ENCODE measurements at regions not wholly inside any gene's neighbourhood (a gene's known extent, or its start where the extent isn't known, plus 50 kb on each side); places are given as distances from the start of the nearest gene placed in this dataset.
"Not testable (repeated sequence)": the region's sequence is repeated elsewhere in the genome, so short reads cannot be mapped to it uniquely, and the experiment has no call there.

DNA sequence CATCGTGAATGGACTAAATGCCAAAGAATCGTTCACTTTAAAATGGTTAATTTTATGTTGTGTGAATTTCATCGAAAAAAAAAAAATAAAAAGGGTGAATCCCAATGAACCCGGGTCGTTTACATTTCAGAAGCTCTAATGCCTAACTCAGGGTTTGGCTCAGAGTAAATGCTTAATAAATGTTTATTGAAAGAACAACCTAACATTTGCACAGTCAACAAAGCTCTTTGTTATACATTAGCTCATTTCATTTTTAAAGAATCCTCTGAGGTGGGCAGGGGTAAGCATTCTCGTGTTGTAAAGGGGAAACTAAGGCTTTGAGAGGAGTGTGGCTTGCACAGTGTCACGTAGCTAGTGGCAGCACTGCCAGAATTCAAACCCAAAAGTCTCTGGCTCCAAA is 109.5 kb downstream of the RPLP1 start:
- Mint-ChIP-seq H3K4me3 (ENCODE audit: low read depth) (no peak overlapping the region), H3K27ac (no peak overlapping the region)

DNA sequence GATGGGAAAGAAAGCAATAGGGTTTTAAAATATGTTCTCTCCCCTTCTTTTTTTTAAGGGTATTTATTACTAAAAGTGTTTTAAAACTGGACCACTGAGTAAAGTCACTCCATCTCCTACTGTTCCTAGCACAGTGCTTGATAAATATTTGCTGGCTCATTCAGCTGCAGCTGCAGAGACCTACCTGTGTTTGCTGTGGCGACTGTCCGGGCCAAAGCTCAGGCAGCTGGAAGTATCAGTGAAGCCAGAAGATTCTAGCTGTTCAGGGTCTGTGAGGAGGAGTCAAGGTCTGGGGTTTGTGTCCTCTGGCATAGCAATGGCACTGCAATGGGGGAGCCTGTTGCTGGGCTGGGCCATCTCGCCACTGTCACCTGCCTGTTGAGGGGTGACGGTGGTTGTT is 109.9 kb downstream of the RPLP1 start:
- DNase-seq (ENCODE audit: low spot score): no peak
- Mint-ChIP-seq H3K27me3 (ENCODE audit: low read depth) (peaks cover 15% of the 10 kb centered on the region), H3K9me3 (no peaks in the 10 kb centered on the region), H3K4me1 (ENCODE audit: low read depth) (no peaks in the 10 kb centered on the region), H3K4me3 (ENCODE audit: low read depth) (no peak overlapping the region), H3K27ac (no peak overlapping the region), H3K36me3 (ENCODE audit: low read depth) (no peaks in the 10 kb centered on the region)
- intact Hi-C loops (cut with micrococcal nuclease): no loop called here

More for the DNA sequence above, 109.5 kb downstream of the RPLP1 start:
- DNase-seq (ENCODE audit: low spot score): no peak
- intact Hi-C loops (cut with micrococcal nuclease): no loop called here
- no peaks in the 10 kb centered on the region for H3K36me3 Mint-ChIP-seq (ENCODE audit: low read depth)
- no peaks in the 10 kb centered on the region for H3K9me3 Mint-ChIP-seq
- no peaks in the 10 kb centered on the region for H3K4me1 Mint-ChIP-seq (ENCODE audit: low read depth)
- H3K27me3 Mint-ChIP-seq (ENCODE audit: low read depth): peaks cover 15% of the 10 kb centered on the region

DNA sequence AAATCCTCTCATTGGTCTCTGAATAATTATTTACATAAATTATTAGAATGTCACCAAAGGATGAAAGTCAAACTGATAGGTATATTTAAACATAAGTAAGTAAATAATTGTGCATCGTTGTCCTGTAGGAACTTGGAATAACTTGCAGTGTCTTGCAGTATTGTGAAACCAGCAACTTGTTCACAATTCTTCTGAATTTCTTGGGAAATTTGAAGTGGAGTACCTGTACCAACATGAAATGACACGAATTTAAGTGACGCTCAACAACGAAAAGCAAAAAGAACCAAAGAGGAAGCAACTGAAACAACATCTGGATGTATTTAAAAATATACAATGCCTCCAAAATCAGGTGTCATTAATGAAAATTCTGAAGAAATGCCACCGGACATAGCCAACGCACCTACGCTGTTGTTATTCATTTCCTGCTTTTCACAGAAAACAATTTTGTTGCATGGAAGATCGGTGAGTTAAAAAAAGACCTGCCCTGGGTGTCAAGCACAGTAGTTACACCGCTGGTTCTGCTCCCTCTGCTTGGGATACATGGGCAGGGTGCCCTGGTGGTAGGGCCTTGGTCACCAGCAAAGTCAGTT is 112.5 kb downstream of the RPLP1 start:
- Mint-ChIP-seq H3K27ac (no peak overlapping the region), H3K4me1 (ENCODE audit: low read depth) (no peaks in the 10 kb centered on the region), H3K4me3 (ENCODE audit: low read depth) (no peak overlapping the region), H3K36me3 (ENCODE audit: low read depth) (no peaks in the 10 kb centered on the region), H3K27me3 (ENCODE audit: low read depth) (peaks cover 18% of the 10 kb centered on the region), H3K9me3 (no peaks in the 10 kb centered on the region)
- DNase-seq (ENCODE audit: low spot score): no peak
- intact Hi-C loops (cut with micrococcal nuclease): no loop called here

DNA sequence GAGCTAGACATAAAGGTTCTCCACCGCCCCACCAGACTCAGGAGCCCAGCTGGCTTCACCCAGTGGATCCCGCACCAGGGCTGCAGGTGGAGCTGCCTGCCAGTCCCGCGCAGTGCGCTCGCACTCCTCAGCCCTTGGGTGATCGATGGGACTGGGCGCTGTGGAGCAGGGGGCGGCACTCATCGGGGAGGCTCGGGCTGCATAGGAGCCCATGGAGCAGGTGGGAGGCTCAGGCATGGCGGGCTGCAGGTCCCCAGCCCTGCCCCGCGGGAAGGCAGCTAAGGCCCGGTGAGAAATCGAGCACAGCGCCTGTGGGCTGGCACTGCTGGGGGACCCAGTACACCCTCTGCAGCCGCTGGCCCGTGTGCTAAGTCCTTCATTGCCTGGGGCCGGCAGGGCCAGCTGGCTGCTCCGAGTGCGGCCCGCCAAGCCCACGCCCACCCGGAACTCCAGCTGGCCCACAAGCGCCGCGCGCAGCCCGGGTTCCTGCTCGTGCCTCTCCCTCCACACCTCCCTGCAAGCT is 114.7 kb downstream of the RPLP1 start:
- DNase-seq (ENCODE audit: low spot score); H3K4me1 Mint-ChIP-seq (ENCODE audit: low read depth); H3K36me3 Mint-ChIP-seq (ENCODE audit: low read depth); intact Hi-C loops (cut with micrococcal nuclease); H3K9me3 Mint-ChIP-seq; H3K4me3 Mint-ChIP-seq (ENCODE audit: low read depth); H3K27ac Mint-ChIP-seq: not testable (repeated sequence)
- H3K27me3 Mint-ChIP-seq (ENCODE audit: low read depth): peaks cover 22% of the 10 kb centered on the region

DNA sequence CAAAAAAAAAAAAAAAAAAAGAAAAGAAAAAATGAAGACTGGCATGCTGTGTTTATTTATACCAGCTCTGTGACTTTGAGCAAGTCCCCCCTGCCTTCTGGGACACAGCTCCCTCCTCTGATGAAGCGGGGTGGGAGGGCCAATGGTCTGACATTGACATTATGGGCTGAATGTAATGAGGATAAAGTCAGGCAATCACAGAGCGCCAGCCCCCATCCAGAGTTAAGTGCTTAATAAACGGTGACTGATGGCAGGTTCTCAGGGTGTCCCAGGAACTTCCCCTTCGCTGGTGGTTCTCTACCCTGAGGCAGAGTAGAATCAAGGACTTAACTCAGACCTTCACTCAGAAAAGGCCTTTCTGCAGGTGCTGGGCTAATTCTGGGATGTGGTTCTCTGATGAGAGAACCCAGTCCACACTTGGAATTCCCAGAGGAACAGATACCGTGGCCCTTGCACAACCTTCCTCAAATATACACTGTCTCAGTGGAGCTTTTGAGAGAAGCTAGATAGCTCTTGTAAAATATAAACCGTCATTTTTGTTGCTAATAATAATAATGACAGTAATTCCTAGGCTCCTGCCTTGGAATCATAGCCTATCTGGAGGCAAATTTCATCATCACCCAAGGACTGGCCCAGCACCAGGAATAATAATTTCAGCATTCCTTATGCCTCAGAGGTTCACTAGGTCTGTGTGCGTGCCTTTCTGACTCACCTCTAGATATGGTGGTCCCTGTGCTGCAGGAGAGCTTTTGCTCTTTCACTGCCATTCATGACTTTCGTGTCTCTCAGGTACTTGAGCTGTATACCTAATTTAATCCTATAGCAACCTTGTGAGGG is 115.8 kb downstream of the RPLP1 start:
- H3K36me3 Mint-ChIP-seq (ENCODE audit: low read depth): no peaks in the 10 kb centered on the region
- H3K4me1 Mint-ChIP-seq (ENCODE audit: low read depth): no peaks in the 10 kb centered on the region
- H3K4me3 Mint-ChIP-seq (ENCODE audit: low read depth): no peak overlapping the region

DNA sequence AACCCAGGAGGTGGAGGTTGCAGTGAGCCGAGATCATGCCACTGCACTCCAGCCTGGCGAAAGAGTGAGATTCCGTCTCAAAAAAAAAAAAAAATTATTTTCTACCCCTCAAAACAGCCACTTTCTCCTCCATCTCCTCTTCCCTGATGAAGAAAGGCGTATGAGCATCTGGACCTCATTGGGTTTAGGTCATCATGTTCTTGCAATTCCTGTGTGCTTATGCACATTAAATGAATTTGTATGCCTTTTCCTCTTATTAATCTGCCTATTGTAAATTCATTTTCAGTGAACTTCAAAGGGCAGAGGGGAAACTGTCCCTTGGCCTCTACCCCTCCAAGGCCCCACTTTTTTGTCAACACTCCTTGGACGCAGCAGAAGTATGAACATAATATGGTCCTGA is 117.8 kb downstream of the RPLP1 start:
- Mint-ChIP-seq H3K4me3 (ENCODE audit: low read depth) (no peak overlapping the region), H3K9me3 (no peaks in the 10 kb centered on the region), H3K27ac (no peak overlapping the region), H3K4me1 (ENCODE audit: low read depth) (peaks cover 15% of the 10 kb centered on the region), H3K27me3 (ENCODE audit: low read depth) (peaks cover 13% of the 10 kb centered on the region), H3K36me3 (ENCODE audit: low read depth) (no peaks in the 10 kb centered on the region)
- no peak for DNase-seq (ENCODE audit: low spot score)
- intact Hi-C loops (cut with micrococcal nuclease): loop anchor here (5.0 to 10.0 kb wide), 3 partner anchors 93 to 684 kb away; no protein-coding TSS in a partner anchor

More for the DNA sequence above, 115.8 kb downstream of the RPLP1 start:
- no peak overlapping the region for H3K27ac Mint-ChIP-seq
- DNase-seq (ENCODE audit: low spot score): no peak
- H3K9me3 Mint-ChIP-seq: no peaks in the 10 kb centered on the region
- H3K27me3 Mint-ChIP-seq (ENCODE audit: low read depth): peaks cover 18% of the 10 kb centered on the region
- intact Hi-C loops (cut with micrococcal nuclease): no loop called here

DNA sequence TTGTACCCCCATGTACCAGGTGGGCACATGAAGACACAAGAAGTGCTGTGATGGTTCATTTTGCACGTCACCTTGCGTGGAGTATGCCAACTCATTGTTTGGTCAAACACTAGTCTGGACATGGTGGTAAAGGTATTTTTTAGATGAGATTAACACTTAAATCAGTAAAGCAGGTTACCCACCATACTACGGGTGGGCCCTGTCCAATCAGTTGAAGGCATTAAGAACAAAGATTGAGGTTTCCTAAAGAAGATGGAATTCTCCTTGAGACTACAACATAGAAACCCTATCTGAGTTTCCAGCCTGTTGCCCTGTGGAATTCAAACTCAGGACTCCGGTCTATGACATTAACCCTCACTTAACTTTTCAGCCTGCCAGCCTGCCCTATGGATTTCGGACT is 118.4 kb downstream of the RPLP1 start:
- peaks cover 13% of the 10 kb centered on the region for H3K27me3 Mint-ChIP-seq (ENCODE audit: low read depth)
- H3K4me3 Mint-ChIP-seq (ENCODE audit: low read depth): no peak overlapping the region
- H3K9me3 Mint-ChIP-seq: no peaks in the 10 kb centered on the region
- DNase-seq (ENCODE audit: low spot score): no peak
- intact Hi-C loops (cut with micrococcal nuclease): loop anchor here (5.0 to 10.0 kb wide), 3 partner anchors 94 to 684 kb away; no protein-coding TSS in a partner anchor
- no peaks in the 10 kb centered on the region for H3K36me3 Mint-ChIP-seq (ENCODE audit: low read depth)
- no peak overlapping the region for H3K27ac Mint-ChIP-seq
- peaks cover 19% of the 10 kb centered on the region for H3K4me1 Mint-ChIP-seq (ENCODE audit: low read depth)

DNA sequence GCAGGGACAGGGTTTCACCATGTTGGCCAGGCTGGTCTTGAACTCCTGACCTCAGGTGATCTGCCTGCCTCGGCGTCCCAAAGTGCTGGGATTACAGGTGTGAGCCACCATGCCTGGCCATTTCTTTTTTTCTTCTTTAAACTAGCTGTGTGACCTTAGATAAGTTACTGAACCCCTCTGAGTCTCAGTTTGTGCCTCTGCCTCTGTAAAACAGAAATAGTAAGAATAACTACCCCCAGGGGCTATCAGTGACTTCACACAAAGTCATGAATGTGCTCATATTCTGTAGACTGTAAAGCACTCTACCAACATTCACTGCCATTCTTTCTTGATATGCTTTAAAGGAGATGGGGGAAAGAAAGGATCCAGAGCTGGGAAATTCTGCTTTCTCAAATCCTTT is 120.7 kb downstream of the RPLP1 start:
- H3K9me3 Mint-ChIP-seq; H3K4me3 Mint-ChIP-seq (ENCODE audit: low read depth); DNase-seq (ENCODE audit: low spot score); H3K36me3 Mint-ChIP-seq (ENCODE audit: low read depth); H3K27ac Mint-ChIP-seq: not testable (repeated sequence)
- H3K4me1 Mint-ChIP-seq (ENCODE audit: low read depth): peaks cover 29% of the 10 kb centered on the region
- peaks cover 11% of the 10 kb centered on the region for H3K27me3 Mint-ChIP-seq (ENCODE audit: low read depth)
- intact Hi-C loops (cut with micrococcal nuclease): loop anchor here (5.0 to 10.0 kb wide), 3 partner anchors 96 to 682 kb away; no protein-coding TSS in a partner anchor

DNA sequence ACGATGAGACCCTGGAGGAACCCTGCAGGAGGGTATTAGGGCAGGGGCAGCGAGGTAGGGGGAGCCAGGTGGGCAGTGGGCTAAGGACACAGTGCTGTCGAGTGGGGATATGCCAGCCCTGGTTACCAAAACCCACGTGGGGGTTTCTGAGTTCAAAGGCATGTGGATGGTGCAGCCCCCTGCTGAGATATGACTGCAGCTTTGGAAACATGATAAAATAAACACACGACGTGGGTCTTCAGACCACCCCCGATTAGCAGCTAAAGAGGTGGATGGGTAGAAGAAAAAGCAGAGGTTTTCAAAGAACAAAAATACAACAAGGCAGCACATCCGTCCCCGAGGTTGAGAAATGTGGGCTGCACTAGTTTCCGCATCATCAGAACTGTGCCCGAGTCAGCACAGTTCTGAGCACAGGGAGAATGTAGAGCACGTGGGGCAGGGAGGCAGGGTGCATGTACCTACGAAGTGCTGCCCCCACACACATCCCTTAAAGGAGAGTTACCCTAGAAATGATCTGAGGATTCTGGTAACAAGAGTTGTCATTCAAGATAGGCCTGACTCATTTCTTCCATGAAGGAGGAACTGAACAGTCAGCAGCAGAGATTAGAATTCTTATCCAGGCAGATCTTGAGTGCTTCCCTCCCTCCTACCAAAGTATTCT is 121.3 kb downstream of the RPLP1 start:
- Mint-ChIP-seq H3K4me1 (ENCODE audit: low read depth) (peaks cover 29% of the 10 kb centered on the region), H3K4me3 (ENCODE audit: low read depth) (no peak overlapping the region), H3K9me3 (no peaks in the 10 kb centered on the region), H3K36me3 (ENCODE audit: low read depth) (no peaks in the 10 kb centered on the region), H3K27me3 (ENCODE audit: low read depth) (peaks cover 15% of the 10 kb centered on the region), H3K27ac (peak overlapping the region; percentile 67)
- no peak for DNase-seq (ENCODE audit: low spot score)
- intact Hi-C loops (cut with micrococcal nuclease): loop anchor here (1.0 to 10.0 kb wide), 7 partner anchors 97 to 913 kb away; no protein-coding TSS in a partner anchor

DNA sequence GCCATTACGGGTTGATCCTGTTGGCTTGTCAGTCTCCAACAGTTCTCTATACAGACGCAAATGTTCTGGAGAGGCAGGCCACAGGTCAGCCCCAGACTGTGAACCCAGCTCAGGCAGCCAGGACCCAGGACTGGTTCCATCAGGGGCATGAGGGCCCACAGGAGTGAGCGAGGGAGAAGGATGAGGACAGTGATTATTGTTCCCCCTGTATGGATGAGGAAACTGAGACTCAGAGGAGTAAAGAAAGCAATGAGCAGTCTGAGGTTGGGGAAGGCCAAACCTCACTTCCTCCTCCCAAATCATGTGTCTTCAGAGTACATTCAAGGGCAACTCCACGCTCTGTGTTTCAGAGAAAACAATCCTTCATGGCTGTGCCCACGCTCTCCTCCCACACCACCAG is 121.9 kb downstream of the RPLP1 start:
- Mint-ChIP-seq H3K9me3 (no peaks in the 10 kb centered on the region), H3K4me3 (ENCODE audit: low read depth) (no peak overlapping the region), H3K4me1 (ENCODE audit: low read depth) (peaks cover 29% of the 10 kb centered on the region), H3K36me3 (ENCODE audit: low read depth) (no peaks in the 10 kb centered on the region), H3K27ac (peak overlapping the region; percentile 67), H3K27me3 (ENCODE audit: low read depth) (peaks cover 13% of the 10 kb centered on the region)
- intact Hi-C loops (cut with micrococcal nuclease): loop anchor here (1.0 to 10.0 kb wide), 7 partner anchors 97 to 912 kb away; no protein-coding TSS in a partner anchor
- no peak for DNase-seq (ENCODE audit: low spot score)

DNA sequence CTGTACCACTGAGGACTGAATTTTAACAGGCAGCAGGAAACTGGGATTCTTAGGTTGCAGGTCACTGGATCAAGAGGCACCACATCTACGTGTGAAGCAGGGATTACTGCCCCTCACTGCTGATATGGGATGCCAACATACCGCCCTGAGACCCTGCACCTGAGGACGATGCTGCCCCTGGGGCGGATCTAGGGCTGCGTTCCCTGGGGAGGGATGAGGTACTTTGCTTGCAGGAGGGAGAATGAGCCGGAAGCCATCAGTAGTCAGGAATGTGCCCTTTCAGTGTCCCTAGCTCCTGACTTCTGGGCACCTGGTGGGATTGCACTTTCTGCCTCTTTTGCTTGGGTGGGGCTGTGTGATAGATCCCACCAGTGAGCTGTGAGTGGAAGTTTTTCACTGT is 122.8 kb downstream of the RPLP1 start:
- intact Hi-C loops (cut with micrococcal nuclease): loop anchor here (2.0 to 10.0 kb wide), 3 partner anchors 137 to 911 kb away; no protein-coding TSS in a partner anchor
- no peak for DNase-seq (ENCODE audit: low spot score)
- H3K27me3 Mint-ChIP-seq (ENCODE audit: low read depth): peaks cover 13% of the 10 kb centered on the region
- no peaks in the 10 kb centered on the region for H3K9me3 Mint-ChIP-seq
- no peaks in the 10 kb centered on the region for H3K36me3 Mint-ChIP-seq (ENCODE audit: low read depth)
- peaks cover 29% of the 10 kb centered on the region for H3K4me1 Mint-ChIP-seq (ENCODE audit: low read depth)
- H3K27ac Mint-ChIP-seq: no peak overlapping the region
- H3K4me3 Mint-ChIP-seq (ENCODE audit: low read depth): no peak overlapping the region

DNA sequence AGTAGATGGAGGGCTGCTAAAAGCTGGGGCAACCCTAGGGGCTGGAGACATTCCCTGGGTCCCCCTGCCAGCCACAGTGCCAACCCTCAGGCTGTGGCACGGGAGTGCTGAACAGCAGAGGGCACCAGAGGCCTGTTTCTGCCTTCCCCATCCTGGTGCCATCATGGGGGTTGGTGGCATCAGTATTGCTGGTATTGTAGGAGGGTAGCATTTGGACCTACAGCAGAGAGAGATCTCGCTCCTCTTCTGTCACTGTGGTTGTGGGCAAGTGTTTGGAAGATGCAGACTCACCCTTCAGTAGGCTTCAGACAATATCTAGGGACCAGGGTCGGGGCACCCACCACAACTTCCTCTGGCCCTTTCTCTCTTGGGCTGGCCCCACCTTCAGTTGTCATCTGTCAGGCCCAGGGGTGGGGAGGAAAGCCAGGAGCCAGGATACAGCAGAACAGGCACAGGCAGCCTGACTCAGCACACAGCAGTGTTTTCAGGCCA is 123.5 kb downstream of the RPLP1 start:
- Mint-ChIP-seq H3K4me3 (ENCODE audit: low read depth) (no peak overlapping the region), H3K27ac (no peak overlapping the region), H3K27me3 (ENCODE audit: low read depth) (peaks cover 10% of the 10 kb centered on the region), H3K4me1 (ENCODE audit: low read depth) (peaks cover 29% of the 10 kb centered on the region), H3K36me3 (ENCODE audit: low read depth) (no peaks in the 10 kb centered on the region), H3K9me3 (no peaks in the 10 kb centered on the region)
- intact Hi-C loops (cut with micrococcal nuclease): loop anchor here (5.0 to 10.0 kb wide), 2 partner anchors 136 to 679 kb away; no protein-coding TSS in a partner anchor
- DNase-seq (ENCODE audit: low spot score): peak; percentile 38
